ENCODE measurements at regions not wholly inside any gene's neighbourhood (a gene's known extent, or its start where the extent isn't known, plus 50 kb on each side); places are given as distances from the start of the nearest gene placed in this dataset.

DNA sequence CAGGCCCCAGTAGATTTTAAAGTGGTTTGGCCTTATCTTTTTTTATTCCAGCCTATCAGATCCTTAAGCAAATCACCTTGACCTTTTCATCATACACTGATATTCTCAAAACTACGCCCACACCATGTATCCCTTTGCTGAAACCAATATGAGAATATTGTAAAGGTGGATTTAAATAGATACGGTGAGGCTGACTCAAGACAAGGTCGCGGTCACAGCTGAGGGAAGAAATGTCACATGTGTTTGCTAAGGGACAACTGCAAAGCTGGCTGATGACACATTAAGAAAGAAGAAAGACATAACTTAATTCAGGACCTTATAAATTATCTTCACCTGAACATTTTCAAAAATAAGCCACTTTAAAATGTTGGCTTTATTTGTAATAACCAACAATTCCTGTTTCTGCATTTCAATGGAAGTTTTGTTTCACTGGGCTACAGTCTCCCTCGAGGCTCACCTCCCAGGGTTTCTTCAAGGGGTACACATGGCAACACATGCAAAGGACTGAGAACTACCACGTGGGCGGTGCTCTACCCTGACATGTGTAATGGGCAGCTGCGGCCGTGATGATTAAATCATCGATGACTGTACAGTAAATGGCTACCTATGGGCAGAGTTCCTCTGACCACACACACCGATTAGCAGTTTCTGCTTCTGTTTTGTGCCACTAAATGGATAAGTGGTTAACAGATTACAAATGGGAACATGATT, 189.5 kb downstream of the SIPA1L2 start (continued):
- TF ChIP-seq, protein P1, sequence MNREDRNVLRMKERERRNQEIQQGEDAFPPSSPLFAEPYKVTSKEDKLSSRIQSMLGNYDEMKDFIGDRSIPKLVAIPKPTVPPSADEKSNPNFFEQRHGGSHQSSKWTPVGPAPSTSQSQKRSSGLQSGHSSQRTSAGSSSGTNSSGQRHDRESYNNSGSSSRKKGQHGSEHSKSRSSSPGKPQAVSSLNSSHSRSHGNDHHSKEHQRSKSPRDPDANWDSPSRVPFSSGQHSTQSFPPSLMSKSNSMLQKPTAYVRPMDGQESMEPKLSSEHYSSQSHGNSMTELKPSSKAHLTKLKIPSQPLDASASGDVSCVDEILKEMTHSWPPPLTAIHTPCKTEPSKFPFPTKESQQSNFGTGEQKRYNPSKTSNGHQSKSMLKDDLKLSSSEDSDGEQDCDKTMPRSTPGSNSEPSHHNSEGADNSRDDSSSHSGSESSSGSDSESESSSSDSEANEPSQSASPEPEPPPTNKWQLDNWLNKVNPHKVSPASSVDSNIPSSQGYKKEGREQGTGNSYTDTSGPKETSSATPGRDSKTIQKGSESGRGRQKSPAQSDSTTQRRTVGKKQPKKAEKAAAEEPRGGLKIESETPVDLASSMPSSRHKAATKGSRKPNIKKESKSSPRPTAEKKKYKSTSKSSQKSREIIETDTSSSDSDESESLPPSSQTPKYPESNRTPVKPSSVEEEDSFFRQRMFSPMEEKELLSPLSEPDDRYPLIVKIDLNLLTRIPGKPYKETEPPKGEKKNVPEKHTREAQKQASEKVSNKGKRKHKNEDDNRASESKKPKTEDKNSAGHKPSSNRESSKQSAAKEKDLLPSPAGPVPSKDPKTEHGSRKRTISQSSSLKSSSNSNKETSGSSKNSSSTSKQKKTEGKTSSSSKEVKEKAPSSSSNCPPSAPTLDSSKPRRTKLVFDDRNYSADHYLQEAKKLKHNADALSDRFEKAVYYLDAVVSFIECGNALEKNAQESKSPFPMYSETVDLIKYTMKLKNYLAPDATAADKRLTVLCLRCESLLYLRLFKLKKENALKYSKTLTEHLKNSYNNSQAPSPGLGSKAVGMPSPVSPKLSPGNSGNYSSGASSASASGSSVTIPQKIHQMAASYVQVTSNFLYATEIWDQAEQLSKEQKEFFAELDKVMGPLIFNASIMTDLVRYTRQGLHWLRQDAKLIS (CRISPR knock-in tag; IDR thresholded peaks at IDR 0.05), result no peak
- TF ChIP-seq SNRNP70 (optimal IDR thresholded peaks at IDR 0.05; ENCODE audit: low read depth, low read length), result no peak

DNA sequence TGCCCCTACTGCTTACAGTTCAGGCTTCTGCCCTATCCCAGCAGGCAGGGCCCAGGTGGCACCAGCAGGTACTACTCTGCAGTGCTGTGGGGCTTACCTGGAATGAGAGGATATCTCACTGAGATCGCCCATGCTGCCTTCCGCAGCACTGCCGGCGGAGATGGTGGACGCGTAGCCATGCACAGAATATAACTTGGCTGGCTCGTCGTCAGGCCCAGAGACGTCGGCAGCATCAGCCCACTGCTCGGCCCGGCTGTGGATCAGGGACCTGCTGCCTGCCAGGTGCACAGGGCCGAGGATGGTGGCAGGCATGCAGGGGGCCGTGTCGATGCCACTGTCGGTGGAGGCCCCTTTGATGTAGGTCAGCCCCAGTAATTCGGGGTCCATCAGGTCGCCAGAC, 190.9 kb downstream of the SIPA1L2 start:
- WGBS (ENCODE audit: insufficient coverage, low coverage, missing lambda C conversion rate), result 5% methylated on average over 18 of the region's 18 CpGs
- Histone ChIP-seq H2AFZ (ENCODE audit: low read depth, low read length) (no peak overlapping the region), H3K36me3 (ENCODE audit: control insufficient read depth, insufficient read depth, low read length) (no peaks in the 10 kb centered on the region), H3K9ac (ENCODE audit: insufficient read depth in 1 of 2, low read depth in 2 of 2, low read length in 2 of 2) (no peak overlapping the region), H3K4me2 (ENCODE audit: insufficient read depth, low read length) (no peak overlapping the region), H3K27me3 (ENCODE audit: control insufficient read depth in 2 of 2, insufficient read depth in 2 of 2, low read length in 2 of 2) (peaks cover 0 to 4% of the 10 kb centered on the region in 2 experiments; a peak in 1 of 5 replicates), H3K9me1 (ENCODE audit: control insufficient read depth, insufficient read depth, low read length) (no peaks in the 10 kb centered on the region), H4K20me1 (replicated peaks; ENCODE audit: control insufficient read depth, insufficient read depth, low read length) (no peaks in the 10 kb centered on the region), H3K79me2 (ENCODE audit: control insufficient read depth, insufficient read depth, low read length) (no peaks in the 10 kb centered on the region), H3K9me3 (replicated peaks; ENCODE audit: control insufficient read depth, insufficient read depth, low read depth, low read length) (no peaks in the 10 kb centered on the region), H3K4me3 (no peak overlapping the region), H3K27ac (ENCODE audit: extremely low read depth, low read depth, low read length) (no peak overlapping the region), H3K4me1 (replicated peaks in 1 of 2; ENCODE audit: control insufficient read depth in 2 of 2, insufficient read depth in 2 of 2, low read length in 2 of 2) (no peaks in the 10 kb centered on the region)
- no peak for DNase-seq (ENCODE audit: extremely low read depth in 1 of 4, low spot score in 3 of 4)
- ChIA-PET POLR2A (interaction anchor here (0.7 kb wide), 1 partner anchor 618 kb away, joined by 3 read pairs; no protein-coding TSS in a partner anchor), CTCF (ENCODE audit: low intra/inter-chr PET ratio) (no interaction called here)
- no peak for FAIRE-seq
- in situ Hi-C loops (cut with MboI), result no loop called here
- intact Hi-C loops (cut with micrococcal nuclease), result no loop called here
- ATAC-seq, result no peak
- no TSS peak for BruUV-seq (replicated peaks)
- TF ChIP-seq, protein P2, sequence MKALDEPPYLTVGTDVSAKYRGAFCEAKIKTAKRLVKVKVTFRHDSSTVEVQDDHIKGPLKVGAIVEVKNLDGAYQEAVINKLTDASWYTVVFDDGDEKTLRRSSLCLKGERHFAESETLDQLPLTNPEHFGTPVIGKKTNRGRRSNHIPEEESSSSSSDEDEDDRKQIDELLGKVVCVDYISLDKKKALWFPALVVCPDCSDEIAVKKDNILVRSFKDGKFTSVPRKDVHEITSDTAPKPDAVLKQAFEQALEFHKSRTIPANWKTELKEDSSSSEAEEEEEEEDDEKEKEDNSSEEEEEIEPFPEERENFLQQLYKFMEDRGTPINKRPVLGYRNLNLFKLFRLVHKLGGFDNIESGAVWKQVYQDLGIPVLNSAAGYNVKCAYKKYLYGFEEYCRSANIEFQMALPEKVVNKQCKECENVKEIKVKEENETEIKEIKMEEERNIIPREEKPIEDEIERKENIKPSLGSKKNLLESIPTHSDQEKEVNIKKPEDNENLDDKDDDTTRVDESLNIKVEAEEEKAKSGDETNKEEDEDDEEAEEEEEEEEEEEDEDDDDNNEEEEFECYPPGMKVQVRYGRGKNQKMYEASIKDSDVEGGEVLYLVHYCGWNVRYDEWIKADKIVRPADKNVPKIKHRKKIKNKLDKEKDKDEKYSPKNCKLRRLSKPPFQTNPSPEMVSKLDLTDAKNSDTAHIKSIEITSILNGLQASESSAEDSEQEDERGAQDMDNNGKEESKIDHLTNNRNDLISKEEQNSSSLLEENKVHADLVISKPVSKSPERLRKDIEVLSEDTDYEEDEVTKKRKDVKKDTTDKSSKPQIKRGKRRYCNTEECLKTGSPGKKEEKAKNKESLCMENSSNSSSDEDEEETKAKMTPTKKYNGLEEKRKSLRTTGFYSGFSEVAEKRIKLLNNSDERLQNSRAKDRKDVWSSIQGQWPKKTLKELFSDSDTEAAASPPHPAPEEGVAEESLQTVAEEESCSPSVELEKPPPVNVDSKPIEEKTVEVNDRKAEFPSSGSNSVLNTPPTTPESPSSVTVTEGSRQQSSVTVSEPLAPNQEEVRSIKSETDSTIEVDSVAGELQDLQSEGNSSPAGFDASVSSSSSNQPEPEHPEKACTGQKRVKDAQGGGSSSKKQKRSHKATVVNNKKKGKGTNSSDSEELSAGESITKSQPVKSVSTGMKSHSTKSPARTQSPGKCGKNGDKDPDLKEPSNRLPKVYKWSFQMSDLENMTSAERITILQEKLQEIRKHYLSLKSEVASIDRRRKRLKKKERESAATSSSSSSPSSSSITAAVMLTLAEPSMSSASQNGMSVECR (CRISPR knock-in tag; IDR thresholded peaks at IDR 0.05), result no peak
- TF ChIP-seq ZNF76 (CRISPR knock-in tag; IDR thresholded peaks at IDR 0.05; ENCODE audit: borderline replicate concordance), result no peak
- TF ChIP-seq, protein P3, sequence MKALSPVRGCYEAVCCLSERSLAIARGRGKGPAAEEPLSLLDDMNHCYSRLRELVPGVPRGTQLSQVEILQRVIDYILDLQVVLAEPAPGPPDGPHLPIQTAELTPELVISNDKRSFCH (CRISPR knock-in tag; IDR thresholded peaks at IDR 0.05), result no peak
- TF ChIP-seq, protein P3 (tag; IDR thresholded peaks at IDR 0.05), result no peak

Measured in K562 (cell line).